OCI-LY1 (cell line): ENCODE measurements at regions not wholly inside any gene's neighbourhood (a gene's known extent, or its start where the extent isn't known, plus 50 kb on each side); places are given as distances from the start of the nearest gene placed in this dataset.

Experiments used
- EZH2 ChIP-seq: fragments of 200-600 bp; sonication (generic), shearing (Covaris generic); IDR thresholded peaks from 2 replicates; pipeline ENCODE4 v1.8.0; 2017; ENCODE audit warnings: borderline replicate concordance, mixed run types, mild to moderate bottlenecking, antibody characterized with exemption, low read length, moderate library complexity, mixed read lengths
- TF ChIP-seq, protein P1 (sequence below): fragments of 200-600 bp; sonication (generic), shearing (Covaris generic); IDR thresholded peaks from 2 replicates; pipeline ENCODE4 v1.5.1; 2017; ENCODE audit warnings: mild to moderate bottlenecking, antibody characterized with exemption, low read length, moderate library complexity, mixed read lengths

DNA sequence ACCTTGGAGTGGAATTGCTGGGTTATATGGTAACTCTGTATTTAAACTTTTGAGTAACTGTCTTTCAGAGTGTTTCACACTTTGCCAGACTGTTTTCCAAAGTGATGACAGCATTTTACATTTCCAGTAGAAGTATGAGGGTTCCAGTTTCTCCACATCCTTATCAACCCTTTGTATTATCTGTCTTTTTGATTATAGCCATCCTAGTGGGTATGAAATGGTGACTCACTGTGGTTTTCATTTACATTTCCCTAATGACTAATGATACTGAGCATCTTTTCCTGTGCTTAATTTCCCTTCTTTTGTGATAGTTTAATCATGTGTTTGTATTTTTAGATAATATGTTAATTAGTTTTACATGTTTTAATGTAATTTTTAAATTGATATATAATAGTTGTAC lies 138.1 kb upstream of the DAZL start:
- TF ChIP-seq, protein P1, sequence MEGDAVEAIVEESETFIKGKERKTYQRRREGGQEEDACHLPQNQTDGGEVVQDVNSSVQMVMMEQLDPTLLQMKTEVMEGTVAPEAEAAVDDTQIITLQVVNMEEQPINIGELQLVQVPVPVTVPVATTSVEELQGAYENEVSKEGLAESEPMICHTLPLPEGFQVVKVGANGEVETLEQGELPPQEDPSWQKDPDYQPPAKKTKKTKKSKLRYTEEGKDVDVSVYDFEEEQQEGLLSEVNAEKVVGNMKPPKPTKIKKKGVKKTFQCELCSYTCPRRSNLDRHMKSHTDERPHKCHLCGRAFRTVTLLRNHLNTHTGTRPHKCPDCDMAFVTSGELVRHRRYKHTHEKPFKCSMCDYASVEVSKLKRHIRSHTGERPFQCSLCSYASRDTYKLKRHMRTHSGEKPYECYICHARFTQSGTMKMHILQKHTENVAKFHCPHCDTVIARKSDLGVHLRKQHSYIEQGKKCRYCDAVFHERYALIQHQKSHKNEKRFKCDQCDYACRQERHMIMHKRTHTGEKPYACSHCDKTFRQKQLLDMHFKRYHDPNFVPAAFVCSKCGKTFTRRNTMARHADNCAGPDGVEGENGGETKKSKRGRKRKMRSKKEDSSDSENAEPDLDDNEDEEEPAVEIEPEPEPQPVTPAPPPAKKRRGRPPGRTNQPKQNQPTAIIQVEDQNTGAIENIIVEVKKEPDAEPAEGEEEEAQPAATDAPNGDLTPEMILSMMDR: no peak
- no peak for TF ChIP-seq EZH2
